HG02970 (cell line): ENCODE measurements at regions not wholly inside any gene's neighbourhood (a gene's known extent, or its start where the extent isn't known, plus 50 kb on each side); places are given as distances from the start of the nearest gene placed in this dataset.
"Not testable (repeated sequence)": the region's sequence is repeated elsewhere in the genome, so short reads cannot be mapped to it uniquely, and the experiment has no call there.

Experiments
- ATAC-seq: cut with Tn5 transposase; IDR thresholded peaks from one replicate; pipeline ENCODE4 v1.9.1; 2021; ENCODE audit warnings: mild to moderate bottlenecking, moderate library complexity, moderate number of reproducible peaks; ENCODE audit not compliant: unreplicated experiment, low FRiP score

DNA sequence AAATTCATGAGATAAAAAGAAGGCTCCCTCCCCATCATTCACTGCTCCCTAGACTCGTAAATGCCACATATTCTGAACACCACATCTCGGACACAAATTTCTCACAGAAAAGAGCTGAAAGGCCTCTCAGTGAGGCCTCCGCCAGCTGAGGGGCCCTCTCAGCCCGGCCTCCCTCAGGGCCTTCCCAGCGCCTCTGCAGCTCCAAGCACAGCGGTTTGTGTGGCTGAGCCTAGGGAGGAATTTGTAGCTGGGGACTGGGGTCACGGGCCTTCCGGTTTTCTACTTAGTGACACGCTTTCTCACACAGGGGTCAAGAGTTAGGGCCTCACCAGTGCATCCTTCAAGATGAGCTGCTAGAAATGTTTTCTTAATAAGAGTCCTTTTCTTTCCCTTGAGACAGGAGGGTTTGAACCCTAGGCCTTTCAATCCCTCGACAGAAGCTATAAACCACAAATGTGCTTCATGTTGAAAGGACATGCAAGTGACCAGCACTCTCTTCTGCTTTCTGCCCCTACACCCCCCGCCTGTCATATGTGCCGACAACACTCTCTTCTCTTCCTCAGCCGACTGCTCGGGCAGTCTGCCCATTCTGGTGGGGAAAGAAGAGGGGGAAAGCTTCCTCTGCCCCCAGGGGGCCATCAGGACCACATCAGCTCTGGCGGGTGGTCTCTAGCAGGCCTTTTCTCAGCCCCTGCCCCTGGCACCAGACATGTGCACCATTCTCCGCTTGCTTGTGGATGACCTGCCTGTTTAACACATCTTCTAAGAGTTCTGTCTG is 104.9 kb downstream of the CHIC2 start:
- no peak for ATAC-seq

DNA sequence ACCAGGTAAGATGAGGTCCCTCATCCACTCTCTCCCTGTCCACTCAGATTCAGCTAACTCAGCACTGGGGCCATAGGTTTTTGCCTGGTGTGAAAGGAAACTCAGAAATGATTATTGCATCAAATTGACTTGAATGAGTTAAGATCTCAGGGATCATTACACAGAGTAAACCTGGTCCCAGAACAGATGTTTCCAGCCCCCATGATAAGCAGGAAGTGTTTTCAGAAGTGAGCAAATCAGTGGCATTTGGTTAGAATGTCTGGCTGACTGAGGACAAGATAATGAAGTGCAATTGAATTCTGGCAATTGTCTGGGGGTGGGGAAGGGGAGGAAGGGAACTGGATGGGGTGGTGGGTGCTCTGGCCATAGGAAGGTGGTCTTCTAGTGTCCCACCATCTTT is 108.0 kb downstream of the CHIC2 start:
- no peak for ATAC-seq

DNA sequence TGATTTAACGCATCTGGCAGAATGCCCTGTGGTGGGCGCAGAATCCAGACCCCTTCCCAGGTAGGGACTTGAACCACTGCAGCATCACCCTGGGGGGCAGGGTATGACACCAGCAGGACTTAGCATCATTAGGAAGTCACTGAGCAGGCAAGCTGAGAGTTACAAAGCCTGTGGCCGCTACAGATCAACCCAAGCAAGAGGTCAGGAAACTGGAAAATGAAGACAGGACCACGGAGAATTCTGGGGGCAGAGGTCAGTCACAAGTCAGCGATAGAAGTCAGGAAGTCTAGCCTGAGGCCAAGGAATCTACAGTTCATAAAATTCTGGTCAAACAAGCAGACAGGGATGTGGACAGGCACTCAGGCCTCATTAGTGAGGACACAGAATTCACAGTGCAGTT is 108.4 kb downstream of the CHIC2 start:
- ATAC-seq: no peak

DNA sequence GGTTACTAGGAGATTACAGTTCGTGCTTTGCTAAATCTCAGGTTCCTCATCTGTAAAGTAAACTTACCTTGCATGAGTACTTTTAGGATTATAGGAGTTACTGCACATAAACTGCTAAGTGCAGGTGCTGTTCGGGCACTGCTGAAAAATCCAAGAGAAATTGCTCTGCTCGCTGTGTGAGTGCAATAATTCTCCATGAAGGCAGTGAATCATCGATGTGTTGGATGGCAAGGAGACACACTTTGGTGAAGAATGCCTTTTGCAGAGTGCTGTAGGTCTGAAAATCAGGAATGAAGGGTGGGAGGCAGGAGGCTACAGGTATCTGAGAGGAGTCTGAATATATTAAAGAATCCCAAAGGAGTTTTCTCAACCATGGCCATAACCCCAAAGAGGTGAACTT is 113.0 kb downstream of the CHIC2 start:
- no peak for ATAC-seq

DNA sequence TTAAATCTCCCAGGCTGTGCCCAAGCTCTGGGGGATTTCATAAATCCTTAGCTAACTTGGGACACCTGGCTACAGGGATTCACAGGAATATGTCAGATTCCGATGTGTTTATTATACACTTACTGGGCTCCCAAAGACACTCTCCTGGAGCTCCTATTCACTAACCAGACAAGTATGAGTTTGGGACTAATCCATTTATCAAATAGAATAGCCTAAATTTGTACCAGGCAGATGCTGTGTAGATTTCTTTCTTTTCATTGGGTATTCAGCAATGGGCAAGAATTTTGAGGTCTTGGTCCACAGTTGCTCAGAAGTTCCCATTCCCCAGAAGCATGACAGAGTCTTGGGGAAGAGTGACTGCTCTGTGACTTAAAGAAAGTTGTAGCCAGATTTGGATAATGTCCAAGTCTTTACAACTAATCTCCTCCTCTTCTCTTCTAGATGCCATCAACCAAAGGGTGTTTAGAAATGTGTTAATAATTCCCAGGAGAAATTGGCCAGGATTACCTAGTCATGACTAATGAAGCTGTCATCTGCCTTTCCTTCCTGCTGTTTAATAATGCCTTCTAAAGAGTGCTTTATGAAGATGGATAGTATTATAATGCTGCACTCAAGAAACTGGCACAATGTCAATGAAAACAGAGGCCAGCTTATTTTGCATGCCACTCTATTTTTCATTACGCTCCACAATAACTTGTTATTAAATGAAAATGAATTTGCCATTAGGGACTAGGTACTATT is 120.9 kb downstream of the CHIC2 start:
- ATAC-seq: no peak

DNA sequence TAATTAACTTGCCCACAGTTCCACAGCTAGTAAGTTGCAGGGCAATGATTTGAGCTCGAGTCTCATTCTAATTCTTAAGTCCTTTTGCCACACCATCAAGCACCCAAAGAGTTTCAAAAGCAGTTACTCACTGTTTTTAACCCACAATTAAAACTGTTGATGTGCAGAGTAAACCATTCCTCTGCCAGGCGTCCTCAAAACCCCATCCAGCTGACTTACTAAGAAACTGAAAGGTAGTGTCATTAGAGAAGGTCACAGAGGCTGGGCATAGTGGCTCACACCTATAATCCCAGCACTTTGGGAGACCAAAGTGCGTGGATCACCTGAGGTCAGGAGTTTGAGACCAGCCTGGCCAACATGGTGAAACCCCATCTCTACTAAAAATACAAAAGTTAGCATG is 121.7 kb downstream of the CHIC2 start:
- ATAC-seq: no peak

DNA sequence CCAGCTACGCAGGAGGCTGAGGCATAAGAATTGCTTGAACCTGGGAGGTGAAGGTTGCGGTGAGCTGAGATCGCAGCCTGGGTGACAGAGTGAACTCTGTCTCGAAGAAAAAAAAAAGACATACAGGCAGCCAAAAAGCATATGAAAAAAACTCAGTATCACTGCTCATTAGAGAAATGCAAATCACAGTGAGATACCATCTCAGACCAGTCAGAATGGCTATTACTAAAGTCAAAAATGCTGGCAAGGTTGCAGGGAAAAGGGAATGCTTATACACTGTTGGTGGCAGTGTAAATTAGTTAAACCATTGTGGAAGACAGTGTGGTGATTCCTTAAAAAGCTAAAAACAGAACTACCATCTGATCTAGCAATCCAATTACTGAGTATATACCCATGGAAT is 123.1 kb downstream of the CHIC2 start:
- no peak for ATAC-seq

DNA sequence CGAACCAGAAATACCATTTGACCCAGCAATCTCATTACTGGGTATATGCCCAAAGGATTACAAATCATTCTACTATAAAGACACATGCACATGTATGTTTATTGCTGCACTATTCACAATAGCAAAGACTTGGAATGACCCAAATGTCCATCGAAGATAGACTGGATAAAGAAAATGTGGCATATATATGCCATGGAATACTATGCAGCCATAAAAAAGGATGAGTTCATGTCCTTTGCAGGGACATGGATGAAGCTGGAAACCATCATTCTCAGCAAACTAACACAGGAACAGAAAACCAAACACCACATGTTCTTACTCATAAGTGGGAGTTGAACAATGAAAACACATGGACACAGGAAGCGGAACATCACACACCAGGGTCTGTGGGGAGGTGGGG is 124.5 kb downstream of the CHIC2 start:
- ATAC-seq: not testable (repeated sequence)

DNA sequence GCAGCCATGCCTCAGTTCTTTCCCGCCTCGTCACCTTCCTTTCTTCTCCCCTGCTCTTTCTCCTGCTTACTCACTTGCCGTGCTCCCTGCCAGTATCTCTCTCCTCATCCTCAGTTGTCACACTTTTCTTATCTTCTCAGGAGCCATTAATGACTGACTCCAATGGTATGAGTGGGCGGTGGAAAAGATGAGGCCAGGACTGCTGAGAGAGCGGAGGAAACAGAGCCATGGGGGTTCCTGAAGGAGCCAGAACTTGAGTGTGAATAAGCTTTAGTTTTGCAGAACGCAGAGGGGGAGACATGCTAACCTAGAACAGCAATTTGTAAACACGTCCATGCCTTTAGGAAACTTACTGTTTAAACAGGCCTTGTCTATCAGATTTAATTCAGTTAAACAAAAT is 126.5 kb downstream of the CHIC2 start:
- ATAC-seq: no peak

DNA sequence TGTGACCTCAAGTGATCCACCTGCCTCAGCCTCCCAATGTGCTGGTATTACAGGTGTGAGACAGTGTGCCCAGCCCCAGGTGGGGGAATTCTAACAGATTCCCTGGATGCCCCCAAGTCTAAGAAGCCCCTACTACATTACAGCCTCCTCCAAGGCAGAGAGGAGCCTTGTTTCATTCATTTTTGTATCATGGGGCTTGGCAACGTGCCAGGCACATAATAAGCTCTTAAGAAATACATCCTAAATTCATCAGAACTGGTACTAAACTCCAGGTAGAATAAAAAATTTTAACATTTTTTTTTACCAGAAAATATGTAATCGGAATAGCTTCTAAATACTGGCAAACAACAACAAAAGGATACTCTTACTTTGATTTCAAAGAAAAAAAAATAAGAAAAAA is 127.1 kb downstream of the CHIC2 start:
- no peak for ATAC-seq

DNA sequence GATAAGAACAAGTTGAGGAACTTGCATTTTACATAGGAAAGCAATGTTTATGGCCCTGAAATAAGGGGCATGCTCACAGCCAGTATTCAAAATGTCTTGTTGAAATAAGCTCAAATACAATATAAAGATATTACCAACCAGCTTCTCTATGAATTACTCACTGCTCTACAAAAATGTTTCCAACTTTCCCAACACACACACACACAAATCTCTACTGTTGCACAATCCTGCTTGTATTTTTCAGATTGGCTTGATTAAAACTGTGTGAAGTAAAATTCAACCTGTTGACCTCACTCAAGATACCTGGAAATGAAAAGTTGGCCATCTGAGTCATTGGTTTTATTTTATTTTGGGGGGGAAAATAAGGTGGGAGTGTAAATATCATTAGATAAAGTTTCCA is 128.6 kb downstream of the CHIC2 start:
- ATAC-seq: no peak

DNA sequence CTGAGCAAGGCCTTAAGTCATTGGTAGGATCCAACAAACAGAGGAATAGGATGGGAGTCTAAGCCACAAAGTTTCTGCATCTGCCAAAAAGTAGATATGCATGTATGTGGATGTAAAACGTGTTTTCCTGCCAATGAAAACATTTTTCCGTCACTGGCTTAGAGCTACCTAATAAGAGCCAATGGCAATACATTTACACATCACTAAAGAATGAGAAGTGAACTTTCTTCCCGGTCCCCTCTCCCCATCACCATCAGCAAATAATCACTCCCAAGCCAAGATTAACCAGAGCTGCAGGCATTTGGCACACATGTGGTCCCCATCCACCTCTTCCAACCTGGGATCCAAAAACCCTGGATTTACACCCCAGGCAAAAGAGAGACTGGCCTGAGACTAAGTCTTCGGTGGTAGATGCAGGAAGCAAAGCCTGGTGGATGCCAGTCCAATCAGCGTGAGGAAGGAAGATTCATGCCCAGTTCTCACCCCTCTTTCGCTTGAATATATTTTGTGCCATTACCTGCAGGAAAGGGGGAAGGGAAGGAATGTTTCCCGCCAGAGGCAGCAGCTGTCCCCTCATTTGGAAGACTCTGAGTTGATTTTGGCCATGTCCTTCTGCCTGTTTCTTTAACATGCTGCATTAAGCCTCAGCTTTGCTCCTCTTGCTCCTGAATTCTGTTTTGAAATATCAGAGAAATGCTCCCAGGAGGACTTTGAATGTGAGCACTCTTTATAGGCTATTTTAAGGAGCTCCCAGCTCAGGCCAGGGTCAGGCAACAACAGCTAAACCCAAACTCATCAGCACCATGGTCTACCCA is 131.4 kb downstream of the CHIC2 start:
- no peak for ATAC-seq

DNA sequence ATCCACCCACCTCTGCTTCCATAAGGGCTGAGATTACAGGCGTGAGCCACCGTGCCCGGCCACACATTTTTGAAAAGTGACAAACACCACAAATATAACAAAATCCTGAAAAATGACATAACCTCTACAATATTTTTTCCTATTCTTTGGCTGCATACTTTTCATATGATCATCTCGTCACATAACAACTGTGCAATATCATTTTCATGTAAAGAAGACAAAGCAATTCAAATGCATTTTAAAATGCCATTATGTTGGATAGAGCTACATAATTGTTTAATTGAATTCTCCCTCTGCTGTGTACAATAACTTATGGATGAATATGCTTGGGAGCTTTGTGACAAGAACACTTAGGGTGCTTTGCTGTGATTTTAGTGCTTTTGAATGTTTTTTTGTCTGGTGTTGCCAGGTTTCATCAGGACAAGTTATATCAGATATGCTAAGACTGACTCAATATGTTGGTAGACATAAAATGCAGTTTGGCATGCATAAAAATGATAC is 132.9 kb downstream of the CHIC2 start:
- ATAC-seq: no peak

DNA sequence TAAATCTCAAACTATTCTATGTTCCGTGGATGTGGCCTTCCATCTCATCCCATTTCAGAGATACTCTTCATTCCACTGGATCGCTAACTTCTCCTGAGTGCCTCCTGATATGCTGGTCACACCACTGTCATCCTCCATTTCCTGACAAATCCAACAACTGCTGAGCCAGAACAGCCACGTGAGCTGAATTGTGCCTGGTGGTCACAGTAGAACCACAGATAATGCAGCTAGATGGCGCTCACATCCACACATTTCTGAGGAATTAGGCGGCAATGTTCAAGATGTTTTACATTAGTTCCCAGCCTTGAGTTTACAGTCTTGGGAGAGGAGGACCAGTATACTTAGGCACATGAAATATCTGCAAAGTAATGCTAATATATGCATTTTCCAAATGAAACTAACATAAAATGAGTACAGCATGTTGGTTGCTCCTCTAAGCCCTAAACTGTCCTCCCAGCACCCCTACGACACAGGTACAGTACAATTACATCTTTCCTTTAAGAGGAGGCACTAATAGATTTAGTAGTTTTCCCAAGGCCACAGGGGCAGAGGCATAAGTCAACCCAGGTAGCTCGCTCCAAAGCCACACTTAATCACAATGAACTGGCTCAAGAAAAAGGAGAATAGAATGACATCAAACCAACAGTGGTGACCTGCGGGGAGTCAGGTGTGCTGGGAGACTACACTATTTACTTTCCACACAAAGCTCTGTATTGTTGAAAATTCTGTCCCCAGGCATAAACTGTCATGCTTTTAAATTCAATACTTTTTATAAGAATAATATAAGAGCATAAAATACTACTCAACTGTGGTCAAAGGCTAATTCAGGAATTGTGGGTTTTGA is 134.2 kb downstream of the CHIC2 start:
- no peak for ATAC-seq

DNA sequence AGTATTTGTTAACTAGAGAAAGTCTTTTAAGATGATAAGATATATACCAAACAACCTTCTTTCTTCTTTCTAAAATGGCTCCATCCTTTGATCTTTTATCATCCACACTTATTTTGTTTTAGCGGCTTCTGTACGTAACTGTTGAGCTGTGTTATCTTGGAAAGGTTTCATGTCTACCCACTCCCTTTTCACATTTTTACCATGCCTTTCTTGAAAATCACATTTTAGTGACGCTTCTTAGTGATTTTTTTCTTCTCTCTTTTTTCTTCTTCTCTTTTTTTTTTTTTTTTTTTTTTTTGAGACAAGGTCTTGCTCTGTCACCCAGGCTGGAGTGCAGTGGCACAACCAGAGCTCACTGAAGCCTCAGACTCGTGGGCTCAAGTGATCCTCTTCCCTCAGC is 135.1 kb downstream of the CHIC2 start:
- ATAC-seq: no peak

DNA sequence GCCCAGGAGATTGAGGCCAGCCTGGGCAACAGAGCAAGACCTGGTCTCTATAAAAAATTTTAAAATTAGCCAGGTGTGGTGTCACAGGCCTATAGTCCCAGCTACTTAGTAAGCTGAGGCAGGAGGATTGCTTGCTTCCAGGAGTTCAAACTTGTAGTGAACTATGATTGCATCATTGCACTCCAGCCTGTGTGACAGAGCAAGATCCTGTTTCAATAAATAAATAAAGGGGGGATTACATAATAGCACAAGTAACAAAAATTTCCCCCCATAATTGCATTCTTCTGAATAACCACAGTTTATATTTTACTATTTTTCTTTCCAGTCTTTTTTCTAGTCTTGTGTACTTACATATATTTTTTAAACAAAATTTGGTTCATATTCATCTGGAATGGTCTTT is 135.6 kb downstream of the CHIC2 start:
- no peak for ATAC-seq

DNA sequence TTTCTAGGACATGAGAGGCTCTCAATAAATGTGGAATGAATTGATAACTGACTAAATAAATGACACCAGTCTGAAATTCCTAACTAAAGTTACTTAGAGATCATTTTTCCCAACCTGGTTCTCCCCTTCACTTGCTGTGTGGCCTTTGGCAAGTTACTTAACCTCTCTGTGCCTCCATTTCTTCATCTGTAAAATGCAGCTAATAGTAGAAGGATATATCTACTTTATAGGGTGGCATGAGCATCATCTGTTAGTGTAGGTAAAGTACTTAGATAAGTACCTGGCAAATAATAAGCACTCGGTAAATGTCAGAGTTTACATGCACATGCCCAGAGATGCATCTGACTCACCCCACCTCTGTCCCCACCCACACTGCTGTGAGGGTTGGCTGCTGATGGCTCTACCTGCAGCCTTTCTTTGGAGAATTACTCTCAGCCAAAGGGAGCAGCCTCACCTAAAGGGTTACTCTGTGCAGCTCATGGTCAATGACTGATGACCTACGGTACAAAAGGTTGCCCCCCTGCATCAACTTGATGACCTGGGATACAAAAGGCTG is 139.3 kb downstream of the CHIC2 start:
- ATAC-seq: no peak

DNA sequence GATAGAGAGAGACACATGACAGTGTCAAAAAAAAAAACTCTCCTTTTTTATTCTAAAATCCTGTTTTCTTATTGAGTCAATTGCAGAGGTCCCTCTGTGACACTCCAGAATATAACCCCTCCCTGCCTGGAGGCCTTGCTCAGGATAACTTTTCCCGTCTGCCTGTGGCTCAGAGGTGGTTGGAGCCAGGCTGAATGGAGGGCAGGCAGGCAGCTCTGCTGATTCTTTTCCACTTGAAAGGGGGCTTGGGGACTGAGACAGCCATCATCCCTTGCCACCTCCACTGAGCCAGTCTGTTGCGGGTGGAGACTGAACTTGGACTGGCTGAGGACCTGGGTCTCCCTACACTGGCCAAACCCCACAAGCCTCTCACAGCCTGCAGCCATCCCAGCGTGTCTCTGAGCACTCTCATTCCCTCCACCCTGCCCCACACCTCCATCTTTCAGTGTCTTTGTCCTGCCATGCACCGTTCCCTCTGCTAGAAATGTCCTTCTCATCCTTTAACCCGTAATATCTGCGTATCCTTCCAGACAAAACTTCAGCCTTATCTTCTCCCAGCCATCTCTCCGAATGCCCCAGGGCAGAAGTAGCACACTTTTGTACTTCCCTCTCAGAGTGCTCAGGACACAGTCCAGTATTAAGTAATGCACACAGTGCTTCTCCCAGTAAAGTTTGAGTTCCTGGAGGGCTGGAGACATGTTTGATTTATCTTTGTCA is 139.9 kb downstream of the CHIC2 start:
- ATAC-seq: no peak

DNA sequence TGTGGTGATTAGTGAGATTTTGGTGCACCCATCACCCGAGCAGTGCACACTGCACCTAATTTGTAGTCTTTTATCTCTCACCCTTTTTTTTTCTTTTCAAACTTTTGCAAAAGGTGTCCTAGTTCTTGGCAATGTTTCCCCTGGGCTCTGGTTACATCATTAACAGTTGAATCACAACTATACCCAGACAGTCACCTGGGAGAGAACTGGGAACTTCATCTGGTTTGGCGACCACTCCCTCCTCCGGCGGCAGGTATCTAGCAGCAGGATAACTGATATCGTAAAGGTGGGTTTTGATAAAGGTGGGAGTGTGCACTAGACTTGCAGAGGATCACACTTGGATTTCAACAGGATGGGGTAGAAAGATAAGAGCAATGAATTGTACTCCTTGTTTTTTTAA is 140.5 kb downstream of the CHIC2 start:
- no peak for ATAC-seq
